ENCODE measurements at regions not wholly inside any gene's neighbourhood (a gene's known extent, or its start where the extent isn't known, plus 50 kb on each side); places are given as distances from the start of the nearest gene placed in this dataset.

GRCh38 chr2:88853403-88853790 lies 161.9 kb downstream of the RPIA start:
- CTCF ChIA-PET = no interaction called here
- no peaks in the 10 kb centered on the region for H4K20me1 ChIP-seq (ENCODE audit: control insufficient read depth, insufficient read depth)
- H3K79me2 ChIP-seq (ENCODE audit: control insufficient read depth, insufficient read depth, low read length) = no peaks in the 10 kb centered on the region
- H3K4me3 ChIP-seq = no peak overlapping the region
- BruUV-seq (replicated peaks) = no TSS peak
- TF ChIP-seq, protein P1, sequence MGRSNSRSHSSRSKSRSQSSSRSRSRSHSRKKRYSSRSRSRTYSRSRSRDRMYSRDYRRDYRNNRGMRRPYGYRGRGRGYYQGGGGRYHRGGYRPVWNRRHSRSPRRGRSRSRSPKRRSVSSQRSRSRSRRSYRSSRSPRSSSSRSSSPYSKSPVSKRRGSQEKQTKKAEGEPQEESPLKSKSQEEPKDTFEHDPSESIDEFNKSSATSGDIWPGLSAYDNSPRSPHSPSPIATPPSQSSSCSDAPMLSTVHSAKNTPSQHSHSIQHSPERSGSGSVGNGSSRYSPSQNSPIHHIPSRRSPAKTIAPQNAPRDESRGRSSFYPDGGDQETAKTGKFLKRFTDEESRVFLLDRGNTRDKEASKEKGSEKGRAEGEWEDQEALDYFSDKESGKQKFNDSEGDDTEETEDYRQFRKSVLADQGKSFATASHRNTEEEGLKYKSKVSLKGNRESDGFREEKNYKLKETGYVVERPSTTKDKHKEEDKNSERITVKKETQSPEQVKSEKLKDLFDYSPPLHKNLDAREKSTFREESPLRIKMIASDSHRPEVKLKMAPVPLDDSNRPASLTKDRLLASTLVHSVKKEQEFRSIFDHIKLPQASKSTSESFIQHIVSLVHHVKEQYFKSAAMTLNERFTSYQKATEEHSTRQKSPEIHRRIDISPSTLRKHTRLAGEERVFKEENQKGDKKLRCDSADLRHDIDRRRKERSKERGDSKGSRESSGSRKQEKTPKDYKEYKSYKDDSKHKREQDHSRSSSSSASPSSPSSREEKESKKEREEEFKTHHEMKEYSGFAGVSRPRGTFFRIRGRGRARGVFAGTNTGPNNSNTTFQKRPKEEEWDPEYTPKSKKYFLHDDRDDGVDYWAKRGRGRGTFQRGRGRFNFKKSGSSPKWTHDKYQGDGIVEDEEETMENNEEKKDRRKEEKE (IDR thresholded peaks at IDR 0.05) = no peak
- TF ChIP-seq RBBP5 (conservative IDR thresholded peaks at IDR 0.05) (no peak), SMAD5 (IDR thresholded peaks at IDR 0.05; ENCODE audit: low read depth) (no peak), IKZF2 (IDR thresholded peaks at IDR 0.05) (no peak), SPI1 (IDR thresholded peaks at IDR 0.05; ENCODE audit: borderline replicate concordance, insufficient read depth, low read depth, low read length) (no peak), TCF7 (IDR thresholded peaks at IDR 0.05; ENCODE audit: borderline replicate concordance) (no peak), MTA2 (IDR thresholded peaks at IDR 0.05; ENCODE audit: low read depth) (no peak), E2F4 (IDR thresholded peaks at IDR 0.05; ENCODE audit: low read depth, low read length) (no peak), MYC (IDR thresholded peaks at IDR 0.05; ENCODE audit: insufficient read depth, insufficient read length, insufficient replicate concordance, low read length, severe bottlenecking) (no peak), PAX5 (IDR thresholded peaks at IDR 0.05; ENCODE audit: borderline replicate concordance, low read depth, low read length) (no peak), YBX1 (IDR thresholded peaks at IDR 0.05) (no peak), RAD51 (IDR thresholded peaks at IDR 0.05) (no peak), BMI1 (IDR thresholded peaks at IDR 0.05; ENCODE audit: borderline replicate concordance) (no peak)
- TF ChIP-seq, protein P2, sequence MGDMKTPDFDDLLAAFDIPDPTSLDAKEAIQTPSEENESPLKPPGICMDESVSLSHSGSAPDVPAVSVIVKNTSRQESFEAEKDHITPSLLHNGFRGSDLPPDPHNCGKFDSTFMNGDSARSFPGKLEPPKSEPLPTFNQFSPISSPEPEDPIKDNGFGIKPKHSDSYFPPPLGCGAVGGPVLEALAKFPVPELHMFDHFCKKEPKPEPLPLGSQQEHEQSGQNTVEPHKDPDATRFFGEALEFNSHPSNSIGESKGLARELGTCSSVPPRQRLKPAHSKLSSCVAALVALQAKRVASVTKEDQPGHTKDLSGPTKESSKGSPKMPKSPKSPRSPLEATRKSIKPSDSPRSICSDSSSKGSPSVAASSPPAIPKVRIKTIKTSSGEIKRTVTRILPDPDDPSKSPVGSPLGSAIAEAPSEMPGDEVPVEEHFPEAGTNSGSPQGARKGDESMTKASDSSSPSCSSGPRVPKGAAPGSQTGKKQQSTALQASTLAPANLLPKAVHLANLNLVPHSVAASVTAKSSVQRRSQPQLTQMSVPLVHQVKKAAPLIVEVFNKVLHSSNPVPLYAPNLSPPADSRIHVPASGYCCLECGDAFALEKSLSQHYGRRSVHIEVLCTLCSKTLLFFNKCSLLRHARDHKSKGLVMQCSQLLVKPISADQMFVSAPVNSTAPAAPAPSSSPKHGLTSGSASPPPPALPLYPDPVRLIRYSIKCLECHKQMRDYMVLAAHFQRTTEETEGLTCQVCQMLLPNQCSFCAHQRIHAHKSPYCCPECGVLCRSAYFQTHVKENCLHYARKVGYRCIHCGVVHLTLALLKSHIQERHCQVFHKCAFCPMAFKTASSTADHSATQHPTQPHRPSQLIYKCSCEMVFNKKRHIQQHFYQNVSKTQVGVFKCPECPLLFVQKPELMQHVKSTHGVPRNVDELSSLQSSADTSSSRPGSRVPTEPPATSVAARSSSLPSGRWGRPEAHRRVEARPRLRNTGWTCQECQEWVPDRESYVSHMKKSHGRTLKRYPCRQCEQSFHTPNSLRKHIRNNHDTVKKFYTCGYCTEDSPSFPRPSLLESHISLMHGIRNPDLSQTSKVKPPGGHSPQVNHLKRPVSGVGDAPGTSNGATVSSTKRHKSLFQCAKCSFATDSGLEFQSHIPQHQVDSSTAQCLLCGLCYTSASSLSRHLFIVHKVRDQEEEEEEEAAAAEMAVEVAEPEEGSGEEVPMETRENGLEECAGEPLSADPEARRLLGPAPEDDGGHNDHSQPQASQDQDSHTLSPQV (IDR thresholded peaks at IDR 0.05) = no peak
- TF ChIP-seq, protein P3, sequence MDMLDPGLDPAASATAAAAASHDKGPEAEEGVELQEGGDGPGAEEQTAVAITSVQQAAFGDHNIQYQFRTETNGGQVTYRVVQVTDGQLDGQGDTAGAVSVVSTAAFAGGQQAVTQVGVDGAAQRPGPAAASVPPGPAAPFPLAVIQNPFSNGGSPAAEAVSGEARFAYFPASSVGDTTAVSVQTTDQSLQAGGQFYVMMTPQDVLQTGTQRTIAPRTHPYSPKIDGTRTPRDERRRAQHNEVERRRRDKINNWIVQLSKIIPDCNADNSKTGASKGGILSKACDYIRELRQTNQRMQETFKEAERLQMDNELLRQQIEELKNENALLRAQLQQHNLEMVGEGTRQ (IDR thresholded peaks at IDR 0.05; ENCODE audit: borderline replicate concordance, low read depth, low read length) = no peak
- WGBS (ENCODE audit: insufficient coverage, insufficient replicate concordance, low lambda C conversion rate, missing lambda C conversion rate) = 0% methylated on average over 2 of the region's 2 CpGs
- no peaks in the 10 kb centered on the region for H3K36me3 ChIP-seq (ENCODE audit: control insufficient read depth in 2 of 2, insufficient read depth in 2 of 2, low read length in 1 of 2)
- no peak for ATAC-seq
- H3K4me1 ChIP-seq (ENCODE audit: control insufficient read depth, insufficient read depth, low read length) = no peaks in the 10 kb centered on the region
- RAD21 ChIA-PET (ENCODE audit: unreplicated experiment) = no interaction called here
- in situ Hi-C loops (cut with MboI) = no loop called here
- H3K9ac ChIP-seq (ENCODE audit: control insufficient read depth, insufficient read depth, low read length) = no peak overlapping the region
- no peaks in the 10 kb centered on the region for H3K9me3 ChIP-seq (replicated peaks; ENCODE audit: control insufficient read depth, insufficient read depth, low read length)
- no peaks in the 10 kb centered on the region for H3K27me3 ChIP-seq (replicated peaks in 1 of 2; ENCODE audit: control insufficient read depth in 2 of 2, insufficient read depth in 2 of 2, low read length in 1 of 2)
- no peak for DNase-seq (ENCODE audit: low read depth, low spot score)
- intact Hi-C loops (cut with micrococcal nuclease; ENCODE audit: unreplicated experiment) = no loop called here
- no peak overlapping the region for H3K4me2 ChIP-seq (ENCODE audit: control insufficient read depth, insufficient read depth)
- FAIRE-seq = no peak
- H2AFZ ChIP-seq (ENCODE audit: control insufficient read depth, low read depth, low read length) = no peak overlapping the region
- SMC1A ChIA-PET (ENCODE audit: uncharacterized antibody, unreplicated experiment) = no interaction called here
- POLR2A ChIA-PET = no interaction called here
- peak overlapping the region; percentile 48 for H3K27ac ChIP-seq (ENCODE audit: control insufficient read depth, insufficient read depth)
